H9 (cell line): ENCODE measurements at regions not wholly inside any gene's neighbourhood (a gene's known extent, or its start where the extent isn't known, plus 50 kb on each side); places are given as distances from the start of the nearest gene placed in this dataset.
A peak's percentile ranks its signal among the peaks of the same experiment; 100 is the strongest.

ENCODE experiments used
- DNase-seq: peaks from one replicate; pipeline ENCODE4 v3.0.0-alpha.2; 2017
- H2AFZ ChIP-seq: one replicate; pipeline ENCODE4 v1.6.1; 2013; ENCODE audit warnings: mild to moderate bottlenecking, low read length, control low read depth, moderate library complexity
- H2AK5ac ChIP-seq: 2 replicates; pipeline ENCODE4 v1.6.1; 2013; ENCODE audit warnings: low read length, control low read depth, mixed read lengths; ENCODE audit not compliant: insufficient read length
- H2BK120ac ChIP-seq: one replicate; pipeline ENCODE4 v1.6.1; 2013; ENCODE audit warnings: low read depth, mild to moderate bottlenecking, low read length, control low read depth, inconsistent platforms; ENCODE audit not compliant: poor library complexity, severe bottlenecking
- H2BK12ac ChIP-seq: 2 replicates; pipeline ENCODE4 v1.6.1; 2013; ENCODE audit warnings: low read length, control low read depth, mixed read lengths, low read depth; ENCODE audit not compliant: insufficient read length
- H2BK15ac ChIP-seq: 2 replicates; pipeline ENCODE4 v1.6.1; 2013; ENCODE audit warnings: low read depth, low read length, control low read depth
- H2BK20ac ChIP-seq: one replicate; pipeline ENCODE4 v1.6.1; 2013; ENCODE audit warnings: low read depth, mild to moderate bottlenecking, low read length, control low read depth, inconsistent platforms; ENCODE audit not compliant: poor library complexity, severe bottlenecking
- H2BK5ac ChIP-seq: 2 replicates; pipeline ENCODE4 v1.6.1; 2013; ENCODE audit warnings: low read length, control low read depth, mixed read lengths; ENCODE audit not compliant: insufficient read length
- H3K14ac ChIP-seq: 2 replicates; pipeline ENCODE4 v1.6.1; 2013; ENCODE audit warnings: low read length, control low read depth; ENCODE audit not compliant: insufficient read depth
- H3K18ac ChIP-seq: 2 replicates; pipeline ENCODE4 v1.6.1; 2013; ENCODE audit warnings: low read depth, mild to moderate bottlenecking, mixed read lengths, low read length, control low read depth; ENCODE audit not compliant: insufficient read length
- H3K23ac ChIP-seq: 2 replicates; pipeline ENCODE4 v1.6.1; 2013; ENCODE audit warnings: low read length, control low read depth, mixed read lengths, low read depth; ENCODE audit not compliant: insufficient read length
- H3K23me2 ChIP-seq: 2 replicates; pipeline ENCODE4 v1.6.1; 2013; ENCODE audit warnings: low read depth, mild to moderate bottlenecking, mixed read lengths, low read length, control low read depth; ENCODE audit not compliant: insufficient read length, poor library complexity, severe bottlenecking
- H3K27ac ChIP-seq: 2 replicates; pipeline ENCODE4 v1.5.1; 2013; ENCODE audit warnings: low read length, control low read depth, mixed read lengths, low read depth; ENCODE audit not compliant: insufficient read length
- H3K27me3 ChIP-seq: 2 replicates; pipeline ENCODE4 v1.6.1; 2013; ENCODE audit warnings: low read length, control low read depth, inconsistent platforms; ENCODE audit not compliant: insufficient read depth
- H3K4ac ChIP-seq: 2 replicates; pipeline ENCODE4 v1.6.1; 2013; ENCODE audit warnings: low read depth, mild to moderate bottlenecking, control low read depth, inconsistent platforms, low read length, moderate library complexity
- H3K4me1 ChIP-seq: 2 replicates; pipeline ENCODE4 v1.6.1; 2013; ENCODE audit warnings: low read length, control low read depth, inconsistent platforms; ENCODE audit not compliant: insufficient read depth
- H3K4me2 ChIP-seq: 2 replicates; pipeline ENCODE4 v1.6.1; 2013; ENCODE audit warnings: low read length, control low read depth, mixed read lengths; ENCODE audit not compliant: insufficient read length, insufficient read depth
- H3K56ac ChIP-seq: 2 replicates; pipeline ENCODE4 v1.6.1; 2013; ENCODE audit warnings: low read depth, mild to moderate bottlenecking, mixed read lengths, low read length, control low read depth; ENCODE audit not compliant: insufficient read length
- H3K79me1 ChIP-seq: 2 replicates; pipeline ENCODE4 v1.6.1; 2013; ENCODE audit warnings: low read depth, mild to moderate bottlenecking, moderate library complexity, low read length, control low read depth, inconsistent platforms; ENCODE audit not compliant: insufficient read depth, poor library complexity, severe bottlenecking
- H3K79me2 ChIP-seq: 2 replicates; pipeline ENCODE4 v1.6.1; 2013; ENCODE audit warnings: low read length, control low read depth, inconsistent platforms; ENCODE audit not compliant: insufficient read depth
- H3K9ac ChIP-seq: 2 replicates; pipeline ENCODE4 v1.6.1; 2013; ENCODE audit warnings: low read length, control low read depth, mixed read lengths; ENCODE audit not compliant: insufficient read length; ENCODE audit errors: extremely low read depth
- H3K9me3 ChIP-seq: one replicate; pipeline ENCODE4 v1.6.1; 2013; ENCODE audit warnings: low read depth, low read length, inconsistent platforms; ENCODE audit not compliant: control insufficient read depth
- H3T11ph ChIP-seq: one replicate; pipeline ENCODE4 v1.6.1; 2013; ENCODE audit warnings: mild to moderate bottlenecking, low read length, control low read depth, inconsistent platforms
- H4K20me1 ChIP-seq: one replicate; pipeline ENCODE4 v1.6.1; 2013; ENCODE audit not compliant: control insufficient read depth, insufficient read length, insufficient read depth
- H4K5ac ChIP-seq: 2 replicates; pipeline ENCODE4 v1.6.1; 2013; ENCODE audit warnings: low read depth, mild to moderate bottlenecking, mixed read lengths, low read length, control low read depth; ENCODE audit not compliant: insufficient read length
- H4K8ac ChIP-seq: replicated peaks from 2 replicates; pipeline ENCODE4 v1.6.1; 2013; ENCODE audit warnings: low read length, control low read depth, mixed read lengths, low read depth; ENCODE audit not compliant: insufficient read length
- H4K91ac ChIP-seq: 2 replicates; pipeline ENCODE4 v1.6.1; 2013; ENCODE audit warnings: low read depth, mild to moderate bottlenecking, moderate library complexity, mixed read lengths, low read length, control low read depth; ENCODE audit not compliant: insufficient read length
- H3K27ac Mint-ChIP-seq, 3 experiments: 2 replicates in 2 of 3; 3 replicates in 1 of 3; pipeline ENCODE4 v1.8.0; 2020 to 2021; ENCODE audit warnings: mixed read lengths in 3 of 3, mild to moderate bottlenecking in 1 of 3, moderate library complexity in 1 of 3
- H3K27me3 Mint-ChIP-seq: 2 replicates; pipeline ENCODE4 v1.8.0; 2021; ENCODE audit warnings: low read depth, mild to moderate bottlenecking, moderate library complexity, mixed read lengths
- H3K36me3 Mint-ChIP-seq, 3 experiments: 2 replicates in 2 of 3; 3 replicates in 1 of 3; pipeline ENCODE4 v1.8.0; 2020 to 2021; ENCODE audit warnings: low read depth in 3 of 3, mixed read lengths in 3 of 3; ENCODE audit not compliant: insufficient read depth in 1 of 3
- H3K4me1 Mint-ChIP-seq, 2 experiments: 2 replicates each; pipeline ENCODE4 v1.8.0; 2020; ENCODE audit warnings: mixed read lengths in 2 of 2
- H3K4me3 Mint-ChIP-seq, 2 experiments: 2 replicates in 1 of 2; 3 replicates in 1 of 2; pipeline ENCODE4 v1.8.0; 2020 to 2021; ENCODE audit warnings: mild to moderate bottlenecking in 2 of 2, mixed read lengths in 2 of 2, moderate library complexity in 1 of 2
- H3K9me3 Mint-ChIP-seq, 2 experiments: 2 replicates in 1 of 2; 3 replicates in 1 of 2; pipeline ENCODE4 v1.8.0; 2020; ENCODE audit warnings: mild to moderate bottlenecking in 2 of 2, mixed read lengths in 2 of 2, moderate library complexity in 1 of 2
- WGBS: extraction: QIAGEN DNeasy Blood & Tissue Kit; methylation state at CpG from one replicate; pipeline ENCODE4 v1.1.7; 2013; ENCODE audit warnings: missing lambda C conversion rate, low lambda C conversion rate, mixed read lengths; ENCODE audit not compliant: insufficient read length; ENCODE audit errors: extremely low coverage; 5-methylcytosine and 5-hydroxymethylcytosine counted together
- TF ChIP-seq, protein P1 (sequence below): fragments of 200-600 bp; sonication (generic); conservative IDR thresholded peaks from 3 replicates; pipeline ENCODE4 v1.8.0; 2021; ENCODE audit warnings: antibody characterized with exemption, mild to moderate bottlenecking

DNA sequence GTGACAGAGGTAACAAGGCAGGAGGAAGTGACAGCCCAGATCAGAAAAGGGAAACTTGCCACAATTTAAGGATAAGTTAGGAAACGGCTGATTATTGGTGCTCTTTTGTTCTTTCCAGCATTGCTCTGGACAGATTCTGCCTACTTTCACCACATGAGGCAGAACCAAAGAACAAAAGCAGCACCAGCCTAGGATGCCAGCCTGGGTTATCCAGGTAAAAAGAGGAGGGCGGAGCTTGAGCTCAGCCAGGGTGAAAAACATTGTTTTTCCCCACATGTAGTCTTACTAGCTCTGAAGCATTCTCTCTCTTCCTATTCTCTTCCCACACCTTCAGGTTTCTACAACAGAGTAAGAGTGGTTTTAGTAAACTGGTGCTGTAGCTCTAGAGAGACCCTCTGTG lies 300.5 kb downstream of the TMX3 start:
- Histone ChIP-seq H3K56ac (no peak overlapping the region), H3T11ph (no peak overlapping the region), H2AFZ (no peak overlapping the region), H4K8ac (no peak overlapping the region), H3K4me2 (no peak overlapping the region), H3K9me3 (no peaks in the 10 kb centered on the region), H2BK5ac (no peak overlapping the region), H3K23me2 (no peaks in the 10 kb centered on the region), H3K9ac (no peak overlapping the region), H3K4ac (no peak overlapping the region), H2BK15ac (no peak overlapping the region), H2BK120ac (no peak overlapping the region), H3K27me3 (no peaks in the 10 kb centered on the region), H2AK5ac (no peak overlapping the region), H3K79me1 (no peaks in the 10 kb centered on the region), H2BK20ac (no peak overlapping the region), H4K20me1 (no peaks in the 10 kb centered on the region), H3K18ac (no peak overlapping the region), H3K14ac (no peak overlapping the region), H3K27ac (no peak overlapping the region), H3K4me1 (no peaks in the 10 kb centered on the region), H3K23ac (no peak overlapping the region), H2BK12ac (no peak overlapping the region), H3K79me2 (no peaks in the 10 kb centered on the region), H4K91ac (no peak overlapping the region), H4K5ac (no peak overlapping the region)
- peak overlapping the region in 1 of 3 experiments; percentile 32; a peak in 1 of 7 replicates for H3K27ac Mint-ChIP-seq
- H3K36me3 Mint-ChIP-seq, result peaks cover 0 to 6% (median 0%) of the 10 kb centered on the region in 3 experiments; a peak in 1 of 7 replicates
- TF ChIP-seq, protein P1, sequence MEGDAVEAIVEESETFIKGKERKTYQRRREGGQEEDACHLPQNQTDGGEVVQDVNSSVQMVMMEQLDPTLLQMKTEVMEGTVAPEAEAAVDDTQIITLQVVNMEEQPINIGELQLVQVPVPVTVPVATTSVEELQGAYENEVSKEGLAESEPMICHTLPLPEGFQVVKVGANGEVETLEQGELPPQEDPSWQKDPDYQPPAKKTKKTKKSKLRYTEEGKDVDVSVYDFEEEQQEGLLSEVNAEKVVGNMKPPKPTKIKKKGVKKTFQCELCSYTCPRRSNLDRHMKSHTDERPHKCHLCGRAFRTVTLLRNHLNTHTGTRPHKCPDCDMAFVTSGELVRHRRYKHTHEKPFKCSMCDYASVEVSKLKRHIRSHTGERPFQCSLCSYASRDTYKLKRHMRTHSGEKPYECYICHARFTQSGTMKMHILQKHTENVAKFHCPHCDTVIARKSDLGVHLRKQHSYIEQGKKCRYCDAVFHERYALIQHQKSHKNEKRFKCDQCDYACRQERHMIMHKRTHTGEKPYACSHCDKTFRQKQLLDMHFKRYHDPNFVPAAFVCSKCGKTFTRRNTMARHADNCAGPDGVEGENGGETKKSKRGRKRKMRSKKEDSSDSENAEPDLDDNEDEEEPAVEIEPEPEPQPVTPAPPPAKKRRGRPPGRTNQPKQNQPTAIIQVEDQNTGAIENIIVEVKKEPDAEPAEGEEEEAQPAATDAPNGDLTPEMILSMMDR, result no peak
- H3K4me1 Mint-ChIP-seq, result peaks cover 9 to 17% of the 10 kb centered on the region in 2 experiments
- H3K4me3 Mint-ChIP-seq, result no peak overlapping the region
- H3K27me3 Mint-ChIP-seq, result no peaks in the 10 kb centered on the region
- no peaks in the 10 kb centered on the region; a peak in 1 of 5 replicates for H3K9me3 Mint-ChIP-seq
- WGBS, result no CpG with 5 or more reads among the region's 2 CpGs
- DNase-seq, result no peak
